ENCODE measurements at regions not wholly inside any gene's neighbourhood (a gene's known extent, or its start where the extent isn't known, plus 50 kb on each side); places are given as distances from the start of the nearest gene placed in this dataset.

GRCh38 chr9:35540315-35540714, 50.4 kb downstream of the RUSC2 start:
- DNase-seq = no peak

- DNase-seq = no peak
Observed at GRCh38 chr9:35546853-35547252, 56.9 kb downstream of the RUSC2 start.

- no peak for DNase-seq
Observed at GRCh38 chr9:35547889-35548418, 57.1 kb upstream of the TESK1 start.

DNA sequence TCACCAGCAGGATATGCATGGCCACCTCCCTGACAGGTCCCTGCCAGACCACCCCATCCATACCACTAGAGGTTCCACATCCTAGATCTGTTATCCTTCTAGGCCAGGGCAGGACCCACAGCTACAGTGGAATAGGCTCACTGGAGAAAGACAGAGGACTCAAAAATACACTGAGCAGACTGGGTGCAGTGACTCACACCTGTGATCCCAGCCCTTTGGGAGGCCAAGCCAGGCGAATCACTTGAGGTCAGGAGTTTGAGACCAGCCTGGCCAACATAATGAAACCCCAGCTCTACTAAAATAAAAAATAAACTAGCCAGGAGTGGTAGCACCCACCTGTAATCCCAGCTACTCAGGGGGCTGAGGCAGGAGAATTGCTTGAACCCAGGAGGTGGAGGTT, 56.5 kb upstream of the TESK1 start:
- no peak for DNase-seq

- no peak for DNase-seq
Observed at GRCh38 chr9:35549441-35549840, 55.6 kb upstream of the TESK1 start.

DNA sequence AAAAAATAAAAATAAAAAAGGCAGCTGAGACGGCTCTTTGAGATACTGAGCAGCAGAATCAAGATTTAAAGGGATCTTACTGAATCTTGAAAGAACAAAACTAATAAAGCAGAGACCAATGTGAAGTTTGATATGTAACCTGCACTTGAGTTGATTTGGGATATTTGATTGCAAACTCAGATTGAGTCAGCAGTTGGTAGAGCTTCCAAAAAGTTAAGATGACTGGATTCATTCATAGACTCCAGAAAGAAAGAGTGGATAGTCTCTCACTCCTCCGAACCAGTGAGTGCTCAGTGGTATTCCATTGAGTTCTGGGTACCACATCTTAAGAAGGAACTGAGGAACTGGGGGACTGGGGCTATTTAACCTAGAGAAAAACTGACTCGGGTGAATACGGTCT, 52.7 kb upstream of the TESK1 start:
- DNase-seq = no peak

DNA sequence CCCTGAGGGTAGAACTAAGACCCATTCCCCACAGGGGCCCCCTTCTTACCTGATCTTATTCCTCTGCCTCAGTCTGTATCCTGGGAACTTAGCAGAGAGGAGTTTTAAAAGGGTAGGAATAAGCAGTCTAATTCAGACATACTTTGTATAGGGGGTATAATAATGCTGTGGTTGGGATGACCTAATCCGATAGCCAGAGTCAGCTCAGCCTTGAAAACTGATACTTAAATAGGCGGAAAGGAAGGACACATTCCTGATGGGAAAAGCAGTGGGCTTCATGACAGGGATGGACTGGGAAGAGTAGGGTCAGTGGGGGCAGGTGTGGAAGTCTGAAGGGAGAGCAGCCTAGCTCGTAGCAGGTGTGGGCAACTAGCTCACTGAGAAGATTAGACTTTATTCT, 52.2 kb upstream of the TESK1 start:
- DNase-seq = no peak

DNA sequence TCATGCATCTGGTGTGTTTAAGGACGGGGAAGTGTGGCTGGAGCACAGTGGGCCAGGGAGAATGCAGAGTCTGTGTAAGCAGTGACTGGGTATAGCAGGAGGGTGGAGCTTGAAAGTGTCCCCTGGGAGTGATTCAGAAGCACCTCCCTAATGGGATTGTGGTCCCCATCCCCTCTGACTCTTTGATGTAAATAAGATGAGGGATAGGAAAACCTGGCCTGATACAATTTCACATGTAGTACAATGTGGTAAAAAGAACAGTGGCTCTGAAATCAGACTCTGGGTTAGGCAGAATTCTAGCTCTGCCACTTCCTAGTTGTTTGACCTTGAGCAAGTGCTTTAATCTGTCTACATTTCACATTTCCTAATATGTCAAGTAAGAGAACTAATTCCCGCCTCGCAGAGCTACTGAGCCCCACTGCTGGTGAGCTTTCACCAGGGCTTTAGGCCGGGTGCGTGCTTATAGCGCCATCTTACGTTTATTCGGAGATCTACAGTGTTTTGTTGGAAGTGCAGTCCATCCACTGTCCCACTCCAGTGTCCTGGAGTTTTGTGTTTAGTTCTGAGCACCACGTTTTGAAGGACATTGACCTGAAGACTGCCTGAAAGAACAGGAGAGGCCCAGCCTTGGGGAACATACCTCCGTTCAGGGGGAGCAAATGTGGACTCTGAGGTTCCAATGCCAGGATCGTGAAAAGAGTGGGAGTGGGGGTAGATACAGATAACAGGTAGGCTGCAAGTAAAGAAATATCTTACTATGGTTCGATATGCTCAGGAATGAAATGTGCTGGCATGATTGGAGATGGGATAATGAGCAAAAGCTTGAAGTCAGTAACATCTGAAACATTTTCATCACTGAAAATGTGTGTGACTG, 51.2 kb upstream of the TESK1 start:
- DNase-seq = peak; percentile 52

GRCh38 chr9:35555246-35555701, 49.8 kb upstream of the TESK1 start:
- no peak for DNase-seq
